Bone marrow (tissue), 2 donors: ENCODE measurements at regions not wholly inside any gene's neighbourhood (a gene's known extent, or its start where the extent isn't known, plus 50 kb on each side); places are given as distances from the start of the nearest gene placed in this dataset.

Experiments
- DNase-seq, 2 donors: peaks; one replicate each; lab custom pipeline; 2025; lab: John Stamatoyannopoulos, UW

GRCh38 chr16:86979984-86980553 is 337.1 kb downstream of the C16orf95 start:
- DNase-seq, result no peak

DNA sequence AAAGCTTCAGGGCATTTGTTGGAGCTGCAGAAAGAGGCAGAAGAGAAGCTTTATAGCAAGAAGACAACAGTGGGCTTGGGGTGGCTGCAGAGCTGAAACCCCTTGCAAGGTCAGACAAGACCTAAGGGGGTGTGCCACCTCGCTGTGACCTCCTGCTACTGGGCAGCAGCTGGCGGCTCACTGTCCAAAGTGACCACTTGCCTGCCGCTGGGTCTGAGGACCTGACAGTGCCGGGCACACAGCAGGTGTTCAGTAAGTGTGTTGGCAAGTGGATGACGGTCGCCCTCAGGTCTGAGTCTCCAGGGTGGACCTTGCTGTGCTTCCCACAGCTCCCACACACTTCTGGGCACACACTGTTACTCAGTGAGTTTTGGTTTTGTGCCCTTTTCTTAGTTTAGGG is 336.5 kb downstream of the C16orf95 start:
- DNase-seq, result no peak

DNA sequence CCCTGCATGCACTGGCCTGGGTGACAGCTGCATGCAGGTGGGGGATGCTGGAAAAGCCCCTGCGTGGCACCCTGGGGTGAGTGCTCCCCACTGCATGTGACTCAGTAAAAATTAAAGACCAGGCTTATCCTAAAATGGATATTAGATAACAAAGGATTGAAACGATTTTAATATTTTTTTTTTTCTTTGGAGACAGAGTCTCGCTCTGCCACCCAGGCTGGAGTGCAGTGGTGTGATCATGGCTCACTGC is 334.9 kb downstream of the C16orf95 start:
- DNase-seq, result no peak

DNA sequence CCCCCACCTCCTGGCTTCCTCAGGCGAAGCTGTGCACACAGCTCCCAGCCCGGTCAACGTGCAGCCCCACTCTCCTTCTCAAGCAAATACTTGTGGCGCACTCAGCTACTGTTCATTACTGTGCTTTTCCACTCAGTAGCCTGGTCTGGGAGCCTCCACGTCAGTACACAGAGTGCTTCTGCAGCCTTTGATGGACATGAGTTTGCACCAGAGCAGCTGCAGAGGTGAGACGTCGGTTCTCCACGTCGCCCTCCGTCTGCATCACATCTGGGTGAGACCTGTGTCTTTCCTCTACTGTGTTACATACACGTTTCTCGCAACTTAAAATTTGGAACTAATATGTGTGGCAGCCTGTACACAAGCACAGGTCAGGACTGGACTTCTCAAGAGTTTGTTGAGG is 334.3 kb downstream of the C16orf95 start:
- no peak for DNase-seq

- no peak for DNase-seq
Observed at GRCh38 chr16:86983621-86984020, 333.6 kb downstream of the C16orf95 start.

DNA sequence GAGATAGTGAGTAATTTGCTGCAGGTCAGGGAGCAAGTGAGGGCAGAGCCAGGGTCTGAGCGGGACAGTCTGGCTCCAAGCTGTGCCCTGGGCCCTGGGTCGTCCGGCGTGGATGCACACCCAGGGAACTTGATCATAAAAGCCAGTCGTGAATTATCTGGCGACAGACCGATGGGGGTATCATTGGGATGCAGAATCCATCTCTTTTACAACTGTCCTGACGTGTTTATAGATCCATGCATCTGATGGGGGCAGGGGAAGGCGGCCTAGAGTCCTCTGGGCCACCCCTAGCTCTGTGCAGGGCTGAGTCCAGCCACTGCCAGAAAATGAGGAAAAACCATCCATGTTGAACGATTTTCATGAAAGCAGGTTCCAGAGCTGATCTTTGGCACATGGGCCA is 332.8 kb downstream of the C16orf95 start:
- DNase-seq, result no peak

- no peak for DNase-seq
Observed at GRCh38 chr16:86984991-86985647, 332.1 kb downstream of the C16orf95 start.

DNA sequence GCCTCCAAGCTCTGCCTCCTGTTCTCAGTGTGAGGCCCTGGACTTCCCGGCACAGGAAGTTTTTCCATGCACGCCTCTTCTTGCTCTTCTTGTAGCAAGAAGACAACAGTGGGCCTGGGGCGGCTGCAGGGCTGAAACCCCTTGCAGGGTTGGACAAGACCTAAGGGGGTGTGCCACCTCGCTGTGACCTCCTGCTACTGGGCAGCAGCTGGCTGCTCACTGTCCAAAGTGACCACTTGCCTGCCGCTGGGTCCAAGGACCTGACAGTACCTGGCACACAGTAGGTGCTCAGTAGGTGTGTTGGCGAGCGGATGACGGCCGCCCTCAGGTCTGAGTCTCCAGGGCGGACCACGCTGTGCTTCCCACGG is 331.6 kb downstream of the C16orf95 start:
- DNase-seq, result no peak

DNA sequence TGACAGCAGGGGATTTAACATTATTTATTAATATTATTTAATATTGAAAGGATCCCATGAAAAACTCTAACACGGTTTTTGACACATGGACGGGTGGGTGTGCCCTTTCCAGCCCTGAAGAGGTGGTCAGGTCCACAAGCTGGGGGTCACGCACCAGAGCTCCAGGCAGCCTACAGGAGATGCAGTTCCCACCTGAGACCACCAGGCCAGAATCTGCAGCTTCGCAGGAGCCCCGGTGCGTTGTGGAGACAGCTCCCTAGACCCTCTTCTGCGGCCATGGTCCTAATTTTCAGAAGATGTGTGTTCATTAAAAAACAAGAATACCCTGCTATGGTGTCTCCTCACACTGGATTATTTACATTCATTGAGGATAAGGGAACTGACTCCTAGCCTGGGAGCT is 331.1 kb downstream of the C16orf95 start:
- DNase-seq, result no peak

GRCh38 chr16:86986809-86987487 is 330.2 kb downstream of the C16orf95 start:
- no peak for DNase-seq

- no peak for DNase-seq
Observed at GRCh38 chr16:86987746-86988670, 329.2 kb downstream of the C16orf95 start.

- no peak for DNase-seq
Observed at GRCh38 chr16:86988920-86989696, 328.1 kb downstream of the C16orf95 start.

GRCh38 chr16:86990451-86990850 is 326.7 kb downstream of the C16orf95 start:
- no peak for DNase-seq

GRCh38 chr16:86991679-86992078 is 325.5 kb downstream of the C16orf95 start:
- DNase-seq, result no peak

- DNase-seq, result no peak
Observed at GRCh38 chr16:86992587-86992986, 324.6 kb downstream of the C16orf95 start.

GRCh38 chr16:86993426-86994110 is 323.6 kb downstream of the C16orf95 start:
- DNase-seq, result no peak

DNA sequence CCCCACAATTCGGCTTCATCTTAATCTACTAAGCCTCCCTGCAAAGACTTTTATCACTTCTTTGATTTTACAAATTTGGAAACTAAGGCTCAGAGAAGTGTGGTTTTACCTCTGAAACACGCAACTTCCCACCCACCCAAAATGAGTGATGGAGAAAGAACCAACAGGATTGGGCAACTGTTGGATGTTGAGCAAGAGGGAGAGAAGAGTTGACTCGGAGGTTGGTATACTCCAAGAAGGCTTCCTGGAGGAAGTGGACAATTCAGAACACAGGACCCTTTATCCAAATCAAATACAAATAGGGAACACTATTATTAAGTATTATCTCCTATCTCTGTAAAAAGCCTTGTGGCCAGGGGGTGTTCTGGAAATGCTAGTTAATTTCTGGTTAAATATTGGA is 323.0 kb downstream of the C16orf95 start:
- DNase-seq, result no peak

- no peak for DNase-seq
Observed at GRCh38 chr16:86994651-86995171, 322.5 kb downstream of the C16orf95 start.

DNA sequence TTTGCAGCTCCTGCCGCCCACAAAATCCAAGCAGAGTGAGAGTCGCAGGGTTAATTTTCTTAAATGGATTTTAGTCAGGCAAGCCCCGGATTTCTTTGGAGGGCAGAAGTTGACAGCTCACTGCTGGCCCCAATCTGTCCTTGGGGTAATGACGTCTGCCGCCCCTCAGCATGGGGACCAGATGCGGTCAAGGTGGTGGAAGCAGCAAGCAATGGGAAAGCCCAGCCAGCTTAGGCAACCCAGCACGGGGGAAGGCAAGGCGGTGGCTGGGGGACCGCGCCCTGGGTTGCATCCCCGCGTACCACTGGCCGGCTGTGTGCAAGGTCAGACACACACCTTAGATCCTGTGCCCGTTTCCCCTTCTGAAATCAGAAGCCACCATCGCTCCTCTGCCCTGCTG is 321.7 kb downstream of the C16orf95 start:
- no peak for DNase-seq

GRCh38 chr16:86996081-86996480 is 321.1 kb downstream of the C16orf95 start:
- DNase-seq, result no peak

- no peak for DNase-seq
Observed at GRCh38 chr16:86997058-86997457, 320.1 kb downstream of the C16orf95 start.
